Lower leg skin (tissue), 3 donors: ENCODE measurements at regions not wholly inside any gene's neighbourhood (a gene's known extent, or its start where the extent isn't known, plus 50 kb on each side); places are given as distances from the start of the nearest gene placed in this dataset.

ENCODE experiments used
- CTCF ChIP-seq, 3 donors: fragments of 450-650 bp; IDR thresholded peaks; one replicate each; pipeline ENCODE4 v1.5.1; 2016; ENCODE audit warnings: antibody characterized with exemption in 3 of 3, mild to moderate bottlenecking in 3 of 3, moderate library complexity in 2 of 3
- POLR2A ChIP-seq, 2 donors: fragments of 450-650 bp; IDR thresholded peaks; one replicate each; pipeline ENCODE4 v1.6.1; 2016 to 2017; ENCODE audit warnings: antibody characterized with exemption in 2 of 2, mild to moderate bottlenecking in 1 of 2, moderate library complexity in 1 of 2

DNA sequence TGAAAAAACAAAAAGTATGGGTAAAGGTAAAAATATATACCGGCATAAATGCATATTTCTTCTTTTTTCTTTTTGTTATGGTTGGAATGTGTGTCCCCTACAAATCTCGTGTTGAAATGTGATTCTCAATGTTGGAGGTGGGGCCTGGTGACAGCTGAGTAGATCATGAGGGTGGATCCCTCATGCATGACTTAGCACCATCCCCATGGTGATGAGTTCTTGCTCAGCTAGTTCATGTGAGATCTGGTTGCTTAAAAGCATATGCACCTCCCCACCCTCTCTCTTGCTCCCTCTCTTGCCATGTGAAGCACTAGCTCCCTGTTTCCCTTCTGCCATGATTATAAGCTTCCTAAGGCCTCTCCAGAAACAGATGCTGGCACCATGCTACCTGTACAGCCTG lies 93.3 kb downstream of the HYCC1 start:
- TF ChIP-seq CTCF (IDR thresholded peaks at IDR 0.05) (no peak), POLR2A (IDR thresholded peaks at IDR 0.05) (no peak)
